Duodenal mucosa (tissue), 2 donors: ENCODE measurements at regions not wholly inside any gene's neighbourhood (a gene's known extent, or its start where the extent isn't known, plus 50 kb on each side); places are given as distances from the start of the nearest gene placed in this dataset.
"Not testable (repeated sequence)": the region's sequence is repeated elsewhere in the genome, so short reads cannot be mapped to it uniquely, and the experiment has no call there.

Experiments
- H3K27ac ChIP-seq: one replicate; pipeline ENCODE4 v1.7.0; 2013; ENCODE audit warnings: low read depth, low read length
- H3K27me3 ChIP-seq, 2 donors: one replicate each; pipeline ENCODE4 v1.7.0; 2013; ENCODE audit warnings: low read length in 2 of 2, control low read depth in 1 of 2; ENCODE audit not compliant: insufficient read depth in 2 of 2, control insufficient read depth in 1 of 2
- H3K36me3 ChIP-seq, 2 donors: one replicate each; pipeline ENCODE4 v1.7.0; 2013; ENCODE audit warnings: low read length in 2 of 2, control low read depth in 1 of 2; ENCODE audit not compliant: insufficient read depth in 2 of 2, control insufficient read depth in 1 of 2
- H3K4me1 ChIP-seq, 2 donors: one replicate each; pipeline ENCODE4 v1.7.0; 2013; ENCODE audit warnings: low read length in 2 of 2, control low read depth in 1 of 2; ENCODE audit not compliant: insufficient read depth in 2 of 2, control insufficient read depth in 1 of 2
- H3K4me3 ChIP-seq, 2 donors: one replicate each; pipeline ENCODE4 v1.7.0; 2013; ENCODE audit warnings: low read length in 2 of 2, low read depth in 1 of 2
- H3K9ac ChIP-seq, 2 donors: one replicate each; pipeline ENCODE4 v1.7.0; 2013; ENCODE audit warnings: low read length in 2 of 2, low read depth in 1 of 2
- H3K9me3 ChIP-seq, 2 donors: one replicate each; pipeline ENCODE4 v1.7.0; 2013; ENCODE audit warnings: low read length in 2 of 2, control low read depth in 1 of 2; ENCODE audit not compliant: control insufficient read depth in 1 of 2

DNA sequence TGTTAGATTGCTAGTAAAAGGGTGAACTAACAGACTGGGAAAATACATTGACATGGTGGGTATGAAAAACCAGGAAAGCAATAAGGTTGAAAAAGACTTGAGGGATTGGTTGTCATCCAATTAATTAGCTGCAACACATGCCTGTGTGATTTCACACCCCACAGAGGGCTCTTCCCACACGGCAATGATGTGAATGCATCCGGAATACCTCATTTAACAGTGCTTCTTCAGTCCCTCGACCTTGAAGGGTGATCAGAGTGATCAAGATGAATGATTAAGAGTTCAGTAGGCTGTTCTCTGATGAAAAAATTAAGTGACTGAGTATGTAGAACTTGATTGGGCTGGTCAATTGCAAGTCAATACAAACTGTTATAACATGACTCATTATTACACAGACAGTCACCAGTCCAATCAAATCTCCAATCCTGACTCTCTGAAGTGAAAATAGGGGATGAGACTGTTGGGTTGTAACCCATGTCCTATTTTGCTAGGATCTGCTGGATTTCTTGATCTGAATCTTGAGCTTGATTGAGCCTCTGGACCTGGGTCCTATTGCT lies 924.9 kb upstream of the FAM98A start:
- H3K9me3 ChIP-seq = peaks cover 3 to 6% of the 10 kb centered on the region in 2 donors
- no peaks in the 10 kb centered on the region for H3K4me1 ChIP-seq
- H3K27ac ChIP-seq = no peak overlapping the region
- H3K36me3 ChIP-seq = no peaks in the 10 kb centered on the region
- no peak overlapping the region for H3K4me3 ChIP-seq
- H3K27me3 ChIP-seq = no peaks in the 10 kb centered on the region
- no peak overlapping the region for H3K9ac ChIP-seq

DNA sequence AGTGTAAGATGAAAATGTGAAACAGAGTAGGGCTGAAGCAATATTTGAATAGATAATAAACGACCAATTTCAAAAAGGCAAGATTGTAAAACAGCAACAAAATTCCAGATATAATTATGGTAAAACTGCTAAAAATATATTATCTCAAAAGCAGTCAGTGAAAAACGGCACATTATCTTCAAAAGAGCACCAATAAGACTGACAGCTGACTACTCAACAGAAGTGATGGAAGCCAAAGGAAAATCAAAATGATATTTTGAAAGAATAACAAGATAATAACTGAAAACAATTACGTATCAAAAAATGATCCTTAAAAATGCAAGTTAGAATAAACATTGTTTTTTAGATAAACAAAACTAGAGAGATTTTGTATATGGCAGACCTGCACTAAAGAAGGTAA lies 920.6 kb upstream of the FAM98A start:
- Histone ChIP-seq H3K36me3 (no peaks in the 10 kb centered on the region), H3K9ac (no peak overlapping the region), H3K27ac (no peak overlapping the region), H3K9me3 (peaks cover 5 to 8% of the 10 kb centered on the region in 2 donors), H3K4me3 (no peak overlapping the region), H3K4me1 (no peaks in the 10 kb centered on the region), H3K27me3 (no peaks in the 10 kb centered on the region)

- Histone ChIP-seq H3K4me3 (no peak overlapping the region), H3K9ac (no peak overlapping the region), H3K4me1 (no peaks in the 10 kb centered on the region), H3K27me3 (no peaks in the 10 kb centered on the region), H3K36me3 (no peaks in the 10 kb centered on the region), H3K9me3 (no peaks in the 10 kb centered on the region), H3K27ac (no peak overlapping the region)
Measured at GRCh38 chr2:34498561-34498960, 899.5 kb upstream of the FAM98A start.

DNA sequence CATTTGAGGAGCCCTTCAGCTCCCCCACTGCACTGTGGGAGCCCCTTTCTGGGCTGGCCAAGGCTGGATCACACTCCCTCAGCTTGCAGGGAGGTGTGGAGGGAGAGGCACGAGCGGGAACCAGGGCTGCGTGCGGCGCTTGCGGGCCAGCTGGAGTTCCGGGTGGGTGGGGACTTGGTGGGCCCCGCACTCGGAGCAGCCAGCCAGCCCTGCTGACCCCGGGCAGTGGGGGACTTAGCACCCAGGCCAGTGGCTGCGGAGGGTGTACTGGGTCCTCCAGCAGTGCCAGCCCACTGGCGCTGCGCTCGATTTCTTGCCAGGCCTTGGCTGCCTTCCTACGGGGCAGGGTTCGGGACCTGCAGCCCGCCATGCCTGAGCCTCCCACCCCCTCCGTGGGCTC lies 895.1 kb upstream of the FAM98A start:
- not testable (repeated sequence) for H3K27me3 ChIP-seq, H3K9ac ChIP-seq, H3K27ac ChIP-seq, H3K9me3 ChIP-seq, H3K4me1 ChIP-seq, H3K36me3 ChIP-seq, H3K4me3 ChIP-seq

DNA sequence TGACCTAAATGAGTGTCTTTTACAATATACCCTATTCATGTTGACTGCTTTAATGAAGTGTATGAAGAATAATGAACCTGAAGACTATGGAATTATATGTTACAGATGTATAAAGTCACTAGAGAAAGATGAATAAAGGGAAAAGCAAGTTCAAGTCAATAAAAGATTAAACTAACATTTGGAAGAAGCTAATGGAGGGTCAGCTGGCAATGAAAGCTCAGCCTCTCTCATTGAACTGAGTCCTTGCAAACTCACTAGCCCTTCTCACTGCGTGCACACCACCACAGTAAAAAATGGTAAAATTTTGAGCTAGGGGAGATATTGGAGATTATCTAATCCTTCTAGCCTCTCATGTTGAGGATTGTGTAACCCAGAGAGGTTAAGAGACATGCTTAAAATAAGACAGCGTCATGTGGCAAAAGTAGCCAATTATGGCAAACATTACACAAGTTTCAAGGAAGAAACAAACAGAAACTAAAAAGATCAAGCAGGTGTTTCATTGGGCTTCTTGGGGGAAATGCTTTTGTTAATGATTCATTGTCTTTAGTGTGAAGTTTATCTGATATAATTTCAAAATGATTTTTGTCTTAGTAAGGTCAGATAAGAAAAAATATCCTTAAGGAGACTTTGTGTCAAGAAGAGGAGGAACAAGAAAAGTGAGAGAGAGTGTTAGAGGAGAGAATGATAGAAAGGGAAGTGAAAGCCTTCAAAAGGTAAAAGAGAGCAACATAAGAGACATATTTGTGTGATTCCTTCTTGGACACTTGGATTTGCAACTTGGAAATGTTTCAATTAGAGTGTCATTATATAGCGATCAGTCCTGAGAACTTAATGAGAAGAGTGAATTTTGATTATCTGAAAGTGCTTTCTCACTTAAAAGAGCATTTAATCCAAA lies 893.7 kb upstream of the FAM98A start:
- H3K9me3 ChIP-seq = no peaks in the 10 kb centered on the region
- H3K36me3 ChIP-seq = no peaks in the 10 kb centered on the region
- no peak overlapping the region for H3K27ac ChIP-seq
- H3K27me3 ChIP-seq = no peaks in the 10 kb centered on the region
- H3K9ac ChIP-seq = no peak overlapping the region
- H3K4me3 ChIP-seq = no peak overlapping the region
- H3K4me1 ChIP-seq = no peaks in the 10 kb centered on the region

- H3K4me1 ChIP-seq = no peaks in the 10 kb centered on the region
- no peak overlapping the region for H3K4me3 ChIP-seq
- H3K27ac ChIP-seq = no peak overlapping the region
- no peaks in the 10 kb centered on the region for H3K36me3 ChIP-seq
- no peaks in the 10 kb centered on the region for H3K9me3 ChIP-seq
- H3K9ac ChIP-seq = no peak overlapping the region
- H3K27me3 ChIP-seq = no peaks in the 10 kb centered on the region
Measured at GRCh38 chr2:34486965-34487364, 887.9 kb upstream of the FAM98A start.

- no peak overlapping the region for H3K9ac ChIP-seq
- H3K9me3 ChIP-seq = no peaks in the 10 kb centered on the region
- no peaks in the 10 kb centered on the region for H3K36me3 ChIP-seq
- no peak overlapping the region for H3K27ac ChIP-seq
- no peaks in the 10 kb centered on the region for H3K4me1 ChIP-seq
- no peaks in the 10 kb centered on the region for H3K27me3 ChIP-seq
- no peak overlapping the region for H3K4me3 ChIP-seq
Measured at GRCh38 chr2:34481542-34481941, 882.4 kb upstream of the FAM98A start.

GRCh38 chr2:34480366-34480765 lies 881.3 kb upstream of the FAM98A start:
- no peaks in the 10 kb centered on the region for H3K4me1 ChIP-seq
- H3K9me3 ChIP-seq = no peaks in the 10 kb centered on the region
- no peaks in the 10 kb centered on the region for H3K36me3 ChIP-seq
- no peak overlapping the region for H3K9ac ChIP-seq
- no peak overlapping the region for H3K27ac ChIP-seq
- H3K27me3 ChIP-seq = no peaks in the 10 kb centered on the region
- H3K4me3 ChIP-seq = no peak overlapping the region

DNA sequence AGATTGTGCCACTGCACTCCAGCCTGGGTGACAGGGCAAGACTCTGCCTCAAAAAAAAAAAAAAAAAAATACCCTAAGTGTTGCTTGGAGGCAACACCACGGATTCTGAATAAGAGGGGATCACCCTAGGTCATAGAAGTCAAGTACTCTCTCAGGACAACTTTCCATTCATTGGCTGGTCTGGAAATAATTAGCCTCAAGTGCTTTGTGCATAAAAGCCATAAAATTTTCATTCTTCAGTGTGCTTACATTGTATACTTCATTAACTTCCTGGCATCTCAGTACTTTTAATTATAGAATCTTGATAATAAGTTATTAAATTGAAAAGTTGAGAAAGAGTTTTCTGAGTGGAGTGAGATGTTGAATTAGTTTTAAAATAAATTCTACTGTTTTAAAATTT lies 876.1 kb upstream of the FAM98A start:
- Histone ChIP-seq H3K27me3 (no peaks in the 10 kb centered on the region), H3K4me3 (no peak overlapping the region), H3K27ac (no peak overlapping the region), H3K4me1 (no peaks in the 10 kb centered on the region), H3K36me3 (no peaks in the 10 kb centered on the region), H3K9me3 (no peaks in the 10 kb centered on the region), H3K9ac (no peak overlapping the region)

- Histone ChIP-seq H3K9ac (no peak overlapping the region), H3K4me1 (no peaks in the 10 kb centered on the region), H3K9me3 (no peaks in the 10 kb centered on the region), H3K36me3 (no peaks in the 10 kb centered on the region), H3K27me3 (no peaks in the 10 kb centered on the region), H3K4me3 (no peak overlapping the region), H3K27ac (no peak overlapping the region)
Measured at GRCh38 chr2:34474646-34475045, 875.5 kb upstream of the FAM98A start.
